ENCODE measurements at regions not wholly inside any gene's neighbourhood (a gene's known extent, or its start where the extent isn't known, plus 50 kb on each side); places are given as distances from the start of the nearest gene placed in this dataset.

- no peaks in the 10 kb centered on the region for H3K27me3 ChIP-seq
- no peak for TF ChIP-seq CTCF (IDR thresholded peaks at IDR 0.05; ENCODE audit: low read depth, low read length)
- H3K36me3 ChIP-seq: no peaks in the 10 kb centered on the region
- DNase-seq: no peak
- H3K9me3 ChIP-seq: no peaks in the 10 kb centered on the region
- H3K4me3 ChIP-seq (ENCODE audit: low read depth, low read length): no peak overlapping the region
- no peaks in the 10 kb centered on the region for H3K4me1 ChIP-seq
Measured at GRCh38 chr18:22700920-22701319, 232.2 kb upstream of the RBBP8 start.

DNA sequence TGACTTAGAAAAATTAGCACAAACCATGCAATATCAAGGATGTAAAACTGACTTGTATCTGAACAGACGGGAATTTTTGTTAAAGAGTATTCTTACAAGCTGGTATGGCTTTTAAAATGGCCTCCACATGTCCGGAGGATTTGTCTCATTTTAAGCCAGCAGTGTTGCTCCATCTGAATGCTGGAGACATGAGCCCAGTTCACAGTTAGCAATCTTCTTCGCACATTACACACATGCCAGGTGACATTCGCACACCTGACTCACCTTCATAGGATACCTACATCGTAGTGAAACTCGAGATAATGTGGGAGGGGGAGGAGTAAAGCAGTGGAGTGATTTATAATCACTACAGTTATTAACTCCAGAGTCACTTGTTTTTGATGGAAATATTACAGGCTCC is 231.8 kb upstream of the RBBP8 start:
- no peak for TF ChIP-seq CTCF (IDR thresholded peaks at IDR 0.05; ENCODE audit: low read depth, low read length)
- no peak for DNase-seq
- H3K27me3 ChIP-seq: no peaks in the 10 kb centered on the region

GRCh38 chr18:22701795-22702194 is 231.3 kb upstream of the RBBP8 start:
- no peak for TF ChIP-seq CTCF (IDR thresholded peaks at IDR 0.05; ENCODE audit: low read depth, low read length)
- no peaks in the 10 kb centered on the region for H3K36me3 ChIP-seq

More for the DNA sequence above, 231.8 kb upstream of the RBBP8 start:
- H3K36me3 ChIP-seq: no peaks in the 10 kb centered on the region
- no peaks in the 10 kb centered on the region for H3K4me1 ChIP-seq
- H3K9me3 ChIP-seq: no peaks in the 10 kb centered on the region
- H3K4me3 ChIP-seq (ENCODE audit: low read depth, low read length): no peak overlapping the region

GRCh38 chr18:22702806-22703205 is 230.3 kb upstream of the RBBP8 start:
- no peak for TF ChIP-seq CTCF (IDR thresholded peaks at IDR 0.05; ENCODE audit: low read depth, low read length)
- Histone ChIP-seq H3K27me3 (no peaks in the 10 kb centered on the region), H3K4me1 (no peaks in the 10 kb centered on the region), H3K9me3 (no peaks in the 10 kb centered on the region), H3K4me3 (ENCODE audit: low read depth, low read length) (no peak overlapping the region), H3K36me3 (no peaks in the 10 kb centered on the region)
- no peak for DNase-seq

More at GRCh38 chr18:22701795-22702194, 231.3 kb upstream of the RBBP8 start:
- no peak for DNase-seq
- H3K4me3 ChIP-seq (ENCODE audit: low read depth, low read length): no peak overlapping the region
- H3K4me1 ChIP-seq: no peaks in the 10 kb centered on the region
- no peaks in the 10 kb centered on the region for H3K9me3 ChIP-seq
- no peaks in the 10 kb centered on the region for H3K27me3 ChIP-seq

GRCh38 chr18:22703883-22704585 is 229.1 kb upstream of the RBBP8 start:
- DNase-seq: peak; percentile 15
- H3K4me1 ChIP-seq: no peaks in the 10 kb centered on the region
- peak; percentile 66 for TF ChIP-seq CTCF (IDR thresholded peaks at IDR 0.05; ENCODE audit: low read depth, low read length)
- H3K9me3 ChIP-seq: no peaks in the 10 kb centered on the region
- no peak overlapping the region for H3K4me3 ChIP-seq (ENCODE audit: low read depth, low read length)
- no peaks in the 10 kb centered on the region for H3K36me3 ChIP-seq
- H3K27me3 ChIP-seq: no peaks in the 10 kb centered on the region

- H3K4me1 ChIP-seq: no peaks in the 10 kb centered on the region
- H3K27me3 ChIP-seq: no peaks in the 10 kb centered on the region
- no peak for DNase-seq
- TF ChIP-seq CTCF (IDR thresholded peaks at IDR 0.05; ENCODE audit: low read depth, low read length): no peak
- H3K9me3 ChIP-seq: no peaks in the 10 kb centered on the region
- H3K4me3 ChIP-seq (ENCODE audit: low read depth, low read length): no peak overlapping the region
- no peaks in the 10 kb centered on the region for H3K36me3 ChIP-seq
Measured at GRCh38 chr18:22704586-22704918, 228.6 kb upstream of the RBBP8 start.

Measured in BE2C (cell line).